HL-60 (cell line): ENCODE measurements at regions not wholly inside any gene's neighbourhood (a gene's known extent, or its start where the extent isn't known, plus 50 kb on each side); places are given as distances from the start of the nearest gene placed in this dataset.

ENCODE experiments used
- CTCF ChIP-seq: IDR thresholded peaks from one replicate; pipeline ENCODE4 v1.5.1; 2011; ENCODE audit warnings: low read length, control low read depth, inconsistent platforms; ENCODE audit not compliant: insufficient read depth
- POLR2AphosphoS5 ChIP-seq: IDR thresholded peaks from 2 replicates; pipeline ENCODE4 v1.6.1; 2012; ENCODE audit warnings: low read depth
- REST ChIP-seq: IDR thresholded peaks from 2 replicates; pipeline ENCODE4 v1.6.1; 2012; ENCODE audit warnings: low read depth; ENCODE audit not compliant: insufficient replicate concordance

- TF ChIP-seq REST (no peak), CTCF (no peak), POLR2AphosphoS5 (no peak)
Observed at GRCh38 chr6:93749191-93749590, 329.8 kb upstream of the EPHA7 start.
